ENCODE measurements at regions not wholly inside any gene's neighbourhood (a gene's known extent, or its start where the extent isn't known, plus 50 kb on each side); places are given as distances from the start of the nearest gene placed in this dataset.

- TF ChIP-seq CTCF (optimal IDR thresholded peaks at IDR 0.05 in 1 of 3, IDR thresholded peaks at IDR 0.05 in 1 of 3, conservative IDR thresholded peaks at IDR 0.05 in 1 of 3; ENCODE audit: extremely low read depth in 1 of 3, insufficient read depth in 2 of 3, low read length in 3 of 3) = no peak
- no peak for TF ChIP-seq EZH2 (IDR thresholded peaks at IDR 0.05; ENCODE audit: low read length)
Observed at GRCh38 chr16:73413830-73414190, 365.9 kb upstream of the ZFHX3 start.

Data from keratinocyte (primary cell).